GM18517 (cell line): ENCODE measurements at regions not wholly inside any gene's neighbourhood (a gene's known extent, or its start where the extent isn't known, plus 50 kb on each side); places are given as distances from the start of the nearest gene placed in this dataset.
"Not testable (repeated sequence)": the region's sequence is repeated elsewhere in the genome, so short reads cannot be mapped to it uniquely, and the experiment has no call there.

Experiments
- ATAC-seq: cut with Tn5 transposase; IDR thresholded peaks from one replicate; pipeline ENCODE4 v1.9.1; 2021; ENCODE audit warnings: mild to moderate bottlenecking, moderate library complexity; ENCODE audit not compliant: unreplicated experiment

DNA sequence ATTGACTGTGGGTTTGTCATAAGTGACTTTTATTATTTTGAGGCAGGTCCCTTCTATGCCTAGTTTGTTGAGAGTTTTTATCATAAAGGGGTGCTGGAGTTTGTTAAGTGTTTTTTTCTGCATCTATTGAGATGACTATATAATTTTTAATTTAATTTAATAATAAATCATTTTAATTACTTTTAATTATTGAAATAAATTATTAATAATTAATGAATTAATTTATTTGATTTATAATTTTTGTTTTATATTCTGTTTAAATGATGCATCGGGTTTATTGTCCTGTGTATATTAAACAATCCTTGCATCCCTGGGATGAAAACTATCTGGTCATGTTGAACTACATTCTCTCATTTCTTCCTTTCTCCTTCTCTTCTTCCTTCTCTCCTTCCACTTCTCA, 1352.2 kb upstream of the PRR20A start:
- no peak for ATAC-seq

DNA sequence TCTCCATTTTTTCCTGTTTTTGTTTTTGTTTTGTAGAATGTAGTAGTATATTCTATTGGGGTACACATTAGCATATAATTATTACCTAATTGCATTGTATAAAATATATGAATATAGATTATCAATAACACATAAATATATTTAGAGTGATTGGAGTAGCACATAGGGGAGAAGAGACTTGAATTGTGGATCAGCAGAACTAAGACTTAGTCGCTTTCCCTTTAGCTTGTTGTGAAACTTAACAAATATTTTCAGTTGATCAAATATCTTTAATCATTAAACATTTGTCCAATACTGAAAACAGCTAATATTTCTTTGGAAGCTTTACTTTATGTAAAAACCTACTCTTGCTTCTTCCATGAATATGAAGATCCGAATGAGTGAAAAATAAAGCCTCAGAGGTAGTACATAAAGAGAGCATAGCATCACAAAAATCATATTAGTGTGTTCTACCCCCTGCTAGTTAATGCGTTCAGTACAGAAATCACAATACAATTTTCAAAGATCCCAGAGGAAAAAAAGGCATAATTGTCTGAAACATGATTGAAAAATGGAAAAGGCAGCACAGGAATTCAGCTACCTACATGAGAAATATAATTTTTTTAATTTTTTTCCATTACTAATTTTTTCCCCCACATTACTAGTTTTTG, 1348.0 kb upstream of the PRR20A start:
- ATAC-seq, result no peak

DNA sequence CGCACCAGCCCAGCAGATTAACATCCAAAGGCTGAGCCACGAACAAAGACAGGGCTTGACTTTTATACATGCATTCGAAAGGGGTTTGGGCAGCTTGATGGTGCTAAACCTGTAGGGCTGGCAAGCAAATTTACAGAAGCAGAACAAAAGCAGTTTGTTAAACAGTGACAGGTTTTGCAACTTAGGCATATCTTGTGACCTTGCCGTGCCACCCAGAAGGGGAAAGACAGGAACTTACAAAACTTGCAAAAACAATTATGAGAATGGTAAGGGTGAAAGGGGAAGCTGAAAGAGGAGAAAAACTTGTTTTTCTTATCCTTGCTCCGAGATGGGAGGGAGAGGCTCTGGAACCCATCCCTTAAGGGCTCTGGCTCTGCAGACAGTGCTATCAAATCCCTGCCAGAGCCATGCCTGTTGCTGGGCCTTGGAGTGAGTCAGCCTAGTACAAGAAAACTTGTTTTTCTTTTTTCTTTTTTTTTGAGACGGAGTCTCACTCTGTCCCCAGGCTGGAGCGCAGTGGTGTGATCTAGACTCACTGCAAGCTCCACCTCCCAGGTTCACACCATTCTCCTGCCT, 1325.2 kb upstream of the PRR20A start:
- ATAC-seq, result no peak

DNA sequence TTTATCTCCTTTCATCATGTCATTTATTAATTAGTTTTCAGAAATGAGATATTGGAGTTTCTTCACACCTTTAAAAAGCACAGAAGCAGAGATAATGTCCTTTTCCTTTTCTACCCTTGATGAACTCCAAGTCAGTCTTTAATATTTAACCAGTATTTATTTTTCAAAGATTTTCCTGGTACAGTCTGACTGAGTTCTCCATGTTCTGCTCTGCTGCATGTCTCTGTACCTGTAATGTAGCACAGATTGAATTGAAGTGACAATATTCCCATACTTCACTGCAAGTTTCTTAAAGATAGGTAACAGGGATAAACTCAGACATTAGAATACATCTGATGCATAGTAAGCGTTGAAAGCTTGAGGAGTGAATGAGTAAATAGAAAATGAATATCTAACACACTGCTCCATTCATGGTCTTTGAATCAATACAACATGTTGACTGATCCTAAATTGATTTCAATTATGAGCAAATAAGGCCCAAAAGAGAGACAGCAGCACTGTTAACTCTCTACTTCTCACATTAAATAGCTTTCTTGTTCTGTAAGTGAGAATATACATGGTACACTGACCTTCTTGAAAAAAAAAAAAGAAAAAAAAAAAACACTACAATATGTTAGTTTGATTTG, 1323.6 kb upstream of the PRR20A start:
- ATAC-seq, result no peak

DNA sequence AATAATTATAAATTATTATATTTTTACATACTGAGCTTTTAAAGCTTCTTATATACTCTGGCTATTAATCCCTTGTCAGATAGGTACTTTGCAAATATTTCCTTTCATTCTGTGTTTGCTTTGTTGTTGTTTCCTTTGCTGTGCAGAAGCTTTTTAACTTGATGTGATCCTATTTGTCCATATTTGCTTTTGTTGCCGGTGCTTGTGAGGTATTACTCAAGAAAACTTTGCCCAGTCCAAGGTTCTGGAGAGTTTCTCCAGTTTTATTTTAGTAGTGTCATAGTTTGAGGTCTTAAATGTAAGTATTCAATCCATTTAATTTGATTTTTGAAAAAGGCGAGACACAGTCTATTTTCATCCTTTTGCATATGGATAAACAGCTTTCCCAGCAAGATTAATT, 1319.9 kb upstream of the PRR20A start:
- no peak for ATAC-seq

DNA sequence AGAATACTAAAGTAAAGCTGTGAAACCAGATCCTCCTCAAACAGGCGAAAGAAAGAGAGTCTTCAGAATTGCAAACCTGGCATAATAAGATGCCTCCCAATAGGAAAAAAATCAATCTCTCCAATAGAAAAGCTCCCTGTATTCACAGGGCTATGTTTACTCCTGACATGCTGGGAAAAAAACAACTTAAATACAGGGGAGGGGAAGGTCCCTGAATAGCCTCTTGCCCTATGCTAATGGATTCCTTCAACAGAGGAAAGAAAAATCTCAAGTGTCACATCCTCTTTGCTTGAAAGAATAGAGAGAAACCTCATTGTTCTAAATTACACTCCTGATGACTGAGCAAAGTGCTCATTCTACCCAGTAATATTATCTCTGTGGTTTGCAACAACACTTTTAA, 1271.1 kb upstream of the PRR20A start:
- ATAC-seq, result no peak

DNA sequence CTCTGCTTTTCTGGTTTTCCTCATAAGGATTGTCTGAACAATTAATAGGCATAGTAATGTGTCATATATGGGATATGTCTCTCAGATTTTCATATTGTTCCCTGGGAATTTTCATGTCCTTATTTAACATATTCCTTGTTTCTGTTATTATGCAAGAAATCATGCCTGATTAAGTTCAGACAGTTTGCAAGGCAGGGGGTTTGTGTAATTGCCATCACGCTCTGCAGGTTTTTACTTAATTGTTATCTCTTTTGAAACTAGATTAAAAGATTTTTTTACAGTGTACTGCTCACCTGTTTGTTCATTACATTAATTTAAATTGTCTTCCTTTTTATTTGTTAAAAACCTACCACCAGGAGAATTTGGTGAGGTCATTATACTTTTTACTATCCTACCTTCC, 1253.2 kb upstream of the PRR20A start:
- no peak for ATAC-seq

DNA sequence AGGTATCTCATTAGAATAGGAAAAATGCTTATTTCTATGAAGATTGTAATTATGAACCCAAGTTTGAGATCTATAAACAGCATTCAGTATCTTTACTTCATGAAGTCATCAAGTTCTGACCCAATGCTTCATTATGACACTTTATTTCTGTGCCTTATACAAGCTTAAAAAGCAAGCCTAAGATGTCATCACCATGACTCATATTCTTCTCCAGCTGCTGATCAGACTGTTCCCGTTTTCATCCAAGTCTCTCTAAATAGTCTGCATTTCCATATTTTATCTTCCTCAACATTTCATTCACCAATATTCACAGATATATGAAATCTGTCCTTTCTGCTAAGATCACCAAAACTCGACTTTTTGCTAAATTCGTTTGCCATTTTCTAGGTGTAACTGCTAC, 1247.2 kb upstream of the PRR20A start:
- ATAC-seq, result no peak

DNA sequence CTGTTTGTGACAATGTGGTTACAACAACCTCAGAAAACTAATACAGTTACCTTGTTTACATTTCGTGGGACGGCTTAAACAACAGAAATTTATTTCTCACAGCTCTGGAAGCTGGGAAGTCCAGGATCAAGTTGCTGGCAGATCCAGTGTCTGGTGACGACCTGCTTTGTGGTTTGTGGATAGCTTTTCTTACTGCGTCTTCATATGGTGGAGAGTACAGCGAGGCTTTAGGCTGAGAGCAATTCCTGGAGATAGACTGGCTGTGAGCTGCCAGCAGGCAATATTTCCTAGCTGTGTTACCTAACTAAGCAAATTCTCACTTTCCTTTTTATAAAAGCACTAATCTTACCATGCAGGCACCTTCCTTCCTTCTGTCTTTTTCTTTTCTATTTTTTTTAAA, 1203.5 kb upstream of the PRR20A start:
- no peak for ATAC-seq

DNA sequence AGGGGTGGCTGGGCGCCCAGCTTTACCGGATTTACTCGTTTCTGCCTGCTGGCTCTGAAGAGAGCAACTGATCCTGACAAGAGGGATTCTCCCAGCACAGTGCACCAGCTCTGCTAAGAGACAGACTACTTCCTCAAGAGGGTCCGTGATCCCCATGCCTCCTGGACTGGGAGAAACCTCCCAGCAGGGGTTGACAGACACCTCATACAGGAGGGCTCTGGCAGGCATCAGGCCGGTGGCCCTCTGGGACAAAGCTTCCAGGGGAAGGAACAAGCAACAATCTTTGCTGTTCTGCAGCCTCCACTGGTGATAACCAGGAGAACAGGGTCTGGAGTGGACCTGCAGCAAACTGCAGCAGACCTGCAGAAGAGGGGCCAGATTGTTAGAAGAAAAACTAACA, 1192.5 kb upstream of the PRR20A start:
- ATAC-seq, result no peak

DNA sequence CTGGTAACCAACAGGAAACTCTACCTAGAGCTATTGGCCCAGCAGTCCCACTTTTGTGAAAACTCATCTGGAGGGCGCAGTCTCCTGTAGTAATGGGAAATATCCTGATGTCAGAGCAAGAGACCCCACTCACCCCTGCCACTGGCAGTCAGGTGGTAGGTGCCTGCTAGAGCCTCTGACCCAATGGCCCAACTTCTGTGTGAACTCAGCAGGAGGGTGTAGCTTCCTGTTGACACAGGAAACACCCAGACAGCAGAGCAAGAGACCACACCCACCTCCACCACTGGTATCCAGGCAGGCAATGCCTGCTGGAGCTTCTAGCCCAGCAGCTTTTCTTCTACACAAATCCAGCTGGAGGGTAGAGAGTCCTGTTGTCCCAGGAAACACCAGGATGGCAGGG, 1176.8 kb upstream of the PRR20A start:
- ATAC-seq, result no peak

DNA sequence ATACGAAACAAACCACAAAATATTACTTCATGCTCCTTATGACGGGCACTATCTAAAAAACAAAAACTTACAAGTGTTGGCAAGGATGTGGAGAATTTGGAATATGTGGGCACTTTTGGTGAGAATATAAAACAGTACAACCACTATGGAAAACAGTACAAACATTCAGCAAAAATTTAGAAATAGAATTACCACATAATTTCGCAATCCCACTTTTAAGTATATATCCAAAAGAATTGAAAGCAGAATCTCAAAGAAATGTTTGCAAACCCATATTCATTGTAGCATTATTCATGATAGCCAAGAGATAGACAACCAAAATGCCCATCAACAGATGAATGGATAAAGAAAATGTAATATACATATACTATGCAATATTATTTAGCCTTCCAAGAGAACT, 1173.7 kb upstream of the PRR20A start:
- no peak for ATAC-seq

DNA sequence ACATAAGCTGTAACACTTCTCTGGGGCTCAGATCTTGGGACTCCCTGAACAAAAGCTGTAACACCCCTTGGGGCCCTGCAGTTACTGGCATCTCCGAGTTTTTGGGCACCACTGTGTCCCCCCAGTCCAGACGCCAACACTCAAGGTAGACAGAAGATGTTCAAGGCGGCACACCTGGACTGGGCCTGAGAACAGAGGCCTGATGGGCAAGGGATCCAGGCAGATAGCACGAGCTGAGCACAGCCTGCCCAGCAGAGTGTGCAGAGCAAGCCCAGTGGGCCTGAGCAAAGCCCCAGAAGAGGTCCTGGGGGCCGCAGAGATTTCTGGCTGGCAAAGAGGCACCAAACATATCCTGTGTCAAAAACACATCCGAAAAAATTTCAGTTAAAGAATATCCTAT, 1163.3 kb upstream of the PRR20A start:
- ATAC-seq, result no peak

DNA sequence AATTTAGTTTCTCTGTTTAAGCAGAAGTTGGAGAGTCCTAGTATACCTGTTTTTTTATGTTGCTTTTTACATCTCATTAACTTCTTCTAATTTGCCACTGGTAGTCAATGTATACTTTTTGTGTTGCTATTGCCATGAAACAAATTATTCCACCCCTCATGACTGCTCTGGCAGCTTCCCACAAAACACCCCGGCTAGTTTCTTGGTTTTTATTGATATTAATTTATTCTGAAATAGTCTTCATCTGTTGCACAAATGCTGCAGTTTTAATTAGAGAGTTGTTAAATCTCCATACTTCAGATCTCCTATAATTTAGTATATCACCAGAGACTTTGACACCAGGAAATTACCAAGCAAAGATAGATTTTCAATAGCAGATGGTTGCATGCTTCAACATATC, 1159.3 kb upstream of the PRR20A start:
- ATAC-seq, result no peak

DNA sequence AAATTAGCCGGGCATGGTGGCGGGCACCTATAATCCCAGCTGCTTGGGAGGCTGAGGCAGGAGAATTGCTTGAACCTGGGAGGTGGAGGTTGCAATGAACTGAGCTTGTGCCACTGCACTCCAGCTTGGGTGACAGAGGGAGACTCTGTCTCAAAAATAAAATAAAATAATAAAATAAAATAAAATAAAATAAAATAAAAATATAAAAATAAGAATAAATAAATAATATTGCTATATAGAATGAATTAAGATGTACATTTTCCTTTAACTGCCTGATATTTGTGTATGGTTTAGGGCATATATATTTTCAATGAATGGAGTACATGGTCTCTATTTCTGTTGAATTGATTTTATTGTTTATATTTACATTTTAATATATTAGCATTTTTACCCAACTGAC, 1156.7 kb upstream of the PRR20A start:
- ATAC-seq, result not testable (repeated sequence)

DNA sequence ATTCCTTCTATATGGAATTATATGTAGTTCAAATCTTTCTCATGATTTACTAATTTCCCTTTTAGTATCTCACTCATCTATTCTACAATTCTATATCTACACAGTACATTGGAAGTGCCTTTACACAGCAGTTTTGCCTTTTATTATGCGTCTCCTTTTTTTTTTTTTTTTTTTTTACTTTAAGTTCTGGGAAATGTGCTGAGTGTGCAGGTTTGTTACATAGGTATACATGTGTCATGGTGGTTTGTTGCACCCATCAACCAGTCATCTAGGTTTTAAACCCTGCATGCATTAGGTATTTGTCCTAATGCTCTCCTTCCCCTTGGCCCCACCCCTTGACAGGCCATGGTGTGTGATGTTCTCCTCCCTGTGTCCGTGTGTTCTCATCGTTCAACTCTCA, 1150.1 kb upstream of the PRR20A start:
- no peak for ATAC-seq

DNA sequence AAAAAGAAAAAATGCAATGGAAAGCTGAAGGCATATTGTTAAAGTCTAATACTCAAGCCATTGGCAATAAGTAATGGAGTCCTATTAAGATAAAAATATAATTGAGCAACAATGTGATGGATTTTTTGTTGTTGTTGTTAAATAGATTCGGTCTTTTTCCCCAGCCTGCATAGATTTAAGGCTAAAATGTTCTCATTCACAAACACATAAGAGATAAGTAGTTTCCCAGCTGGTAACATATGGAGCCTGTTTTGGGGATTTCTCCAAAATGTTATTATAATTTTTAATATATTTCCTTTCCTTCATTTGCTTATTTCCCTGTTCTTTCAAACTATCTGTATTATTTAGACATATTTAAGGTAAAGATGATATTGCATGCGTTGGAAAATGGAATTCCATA, 1149.1 kb upstream of the PRR20A start:
- ATAC-seq, result no peak

DNA sequence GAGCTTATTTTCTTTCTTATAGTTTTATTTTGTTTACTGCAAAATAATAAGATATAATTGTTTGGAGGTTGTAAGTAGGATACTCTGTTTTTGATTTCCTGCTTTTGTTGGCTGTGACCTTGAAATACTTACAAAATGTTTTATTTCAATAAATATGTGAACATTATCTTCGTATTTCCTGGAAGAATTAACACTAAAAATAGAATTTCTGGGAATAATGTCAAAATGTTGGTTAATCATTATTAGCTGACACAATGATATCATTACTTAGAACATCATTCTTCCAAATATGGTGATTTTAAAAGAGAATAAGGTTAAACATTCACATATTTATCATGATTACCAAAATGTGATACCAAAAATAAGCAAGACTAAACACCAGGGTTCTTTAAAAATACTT, 1148.6 kb upstream of the PRR20A start:
- ATAC-seq, result no peak

DNA sequence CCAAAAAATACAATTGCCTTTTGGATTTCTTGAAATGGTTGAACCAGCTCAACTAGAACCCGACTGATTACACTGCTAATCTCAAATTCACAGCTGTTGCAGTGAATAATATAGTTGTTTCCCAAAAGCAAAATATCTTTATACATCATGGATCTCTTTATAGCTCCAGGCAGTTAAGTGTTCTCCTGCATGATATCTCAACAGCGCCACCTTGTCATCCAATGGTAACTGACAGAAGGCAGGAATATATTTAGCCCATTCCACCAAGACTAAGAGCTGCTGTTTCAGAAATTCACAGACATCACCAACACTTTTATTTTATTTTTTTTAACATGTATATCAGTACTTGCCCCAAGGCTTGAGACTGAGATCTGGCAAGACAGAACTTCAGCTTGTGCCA, 1141.0 kb upstream of the PRR20A start:
- ATAC-seq, result no peak

DNA sequence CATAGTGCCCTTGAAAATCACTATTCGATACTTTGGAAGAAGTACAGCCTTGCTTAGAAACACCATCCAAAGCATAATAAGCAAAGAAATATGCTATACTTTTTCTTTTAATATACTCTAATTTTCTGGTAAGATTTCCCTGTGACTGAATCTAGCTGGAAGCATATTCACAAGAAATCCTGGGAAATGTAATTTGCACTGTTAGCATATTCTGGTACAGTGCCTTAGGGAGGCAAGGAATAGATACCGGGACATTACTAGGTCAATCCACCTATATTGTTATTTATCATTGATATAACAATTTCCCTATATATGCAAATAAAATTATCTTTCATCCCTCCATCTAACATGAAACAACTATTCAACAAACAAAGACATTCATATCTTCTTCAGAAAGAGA, 1131.3 kb upstream of the PRR20A start:
- no peak for ATAC-seq

DNA sequence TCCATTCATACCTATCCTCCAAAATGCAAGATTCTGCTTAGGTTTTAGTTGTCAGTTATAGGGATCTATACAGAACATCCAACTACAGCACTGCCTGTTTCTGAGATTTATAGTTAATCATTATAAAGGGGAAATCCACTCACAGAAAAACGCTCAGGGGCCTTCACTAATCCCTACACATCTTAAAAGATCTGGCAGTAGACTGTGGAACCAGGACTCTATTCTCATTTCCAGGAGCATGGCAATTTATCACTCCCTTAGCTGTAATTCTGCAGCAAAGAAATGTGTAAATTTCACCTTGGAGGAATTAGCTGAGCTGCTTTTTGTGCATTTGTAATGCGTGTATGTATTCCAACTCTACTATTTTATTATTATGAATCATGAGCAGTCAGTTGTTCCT, 1128.1 kb upstream of the PRR20A start:
- ATAC-seq, result no peak

DNA sequence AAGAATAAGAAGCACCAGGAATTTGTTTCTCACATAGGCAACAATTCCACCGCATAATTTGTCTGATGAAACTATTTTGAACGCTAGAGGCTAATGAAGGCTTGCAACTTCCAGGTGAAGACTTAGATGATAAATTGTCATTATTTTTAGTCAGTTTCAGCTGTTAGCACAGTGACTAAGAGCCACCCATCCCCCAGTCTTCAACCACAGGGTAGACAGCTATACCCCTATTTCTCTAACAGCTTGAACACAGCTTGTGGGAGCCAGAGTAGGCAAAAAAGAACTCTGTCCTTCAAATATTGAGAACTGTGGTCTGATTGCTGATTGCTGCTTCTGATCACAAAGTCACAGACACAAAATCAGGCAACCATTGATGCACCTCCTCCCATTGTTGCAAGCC, 1124.8 kb upstream of the PRR20A start:
- ATAC-seq, result no peak

DNA sequence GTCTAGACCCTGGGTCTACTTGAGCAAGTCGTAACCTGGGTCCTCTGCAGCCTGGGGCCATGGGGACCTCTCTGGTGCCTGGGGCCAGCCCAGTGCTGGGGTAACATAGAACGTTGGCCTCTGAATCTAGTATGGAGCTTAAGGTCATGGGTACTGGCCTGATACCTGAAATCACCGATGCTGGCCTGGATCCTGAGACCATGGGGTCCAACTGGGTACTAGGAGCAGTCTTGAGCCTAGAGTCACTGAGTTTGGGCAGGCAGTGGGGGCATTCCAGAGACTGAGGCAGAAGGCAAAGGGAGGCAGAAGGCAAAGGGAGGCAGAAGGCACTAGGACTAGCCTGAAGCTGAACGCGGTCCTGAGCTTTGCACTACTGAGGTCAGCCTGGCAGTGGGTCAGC, 1121.1 kb upstream of the PRR20A start:
- no peak for ATAC-seq
